PC-9 (cell line): ENCODE measurements at regions not wholly inside any gene's neighbourhood (a gene's known extent, or its start where the extent isn't known, plus 50 kb on each side); places are given as distances from the start of the nearest gene placed in this dataset.

Experiments
- CTCF ChIP-seq: fragments of 200-600 bp; sonication (generic); conservative IDR thresholded peaks from 2 replicates; pipeline ENCODE4 v1.6.1; 2017; ENCODE audit warnings: mixed run types, antibody characterized with exemption, mild to moderate bottlenecking, moderate library complexity
- EZH2 ChIP-seq: fragments of 200-600 bp; sonication (generic); IDR thresholded peaks from 2 replicates; pipeline ENCODE4 v1.8.0; 2017; ENCODE audit warnings: antibody characterized with exemption, low read depth

- TF ChIP-seq CTCF, result no peak
- no peak for TF ChIP-seq EZH2
Measured at GRCh38 chr15:70379938-70380883, 282.5 kb upstream of the TLE3 start.
